ENCODE measurements at regions not wholly inside any gene's neighbourhood (a gene's known extent, or its start where the extent isn't known, plus 50 kb on each side); places are given as distances from the start of the nearest gene placed in this dataset.

GRCh38 chr20:4585758-4586157, 100.5 kb upstream of the PRNP start:
- no peak overlapping the region for H3K27ac Mint-ChIP-seq
- H3K4me3 Mint-ChIP-seq = no peak overlapping the region
- ATAC-seq (replicated peaks) (no peak), DNase-seq (no peak)
- H3K36me3 Mint-ChIP-seq = no peaks in the 10 kb centered on the region
- H3K4me1 Mint-ChIP-seq = no peaks in the 10 kb centered on the region
- H3K27me3 Mint-ChIP-seq = peaks cover 29 to 37% of the 10 kb centered on the region in 2 donors
- H3K9me3 Mint-ChIP-seq = no peaks in the 10 kb centered on the region

GRCh38 chr20:4585104-4585753, 101.0 kb upstream of the PRNP start:
- Mint-ChIP-seq H3K9me3 (no peaks in the 10 kb centered on the region), H3K4me1 (no peaks in the 10 kb centered on the region), H3K27me3 (peaks cover 29 to 38% of the 10 kb centered on the region in 2 donors), H3K36me3 (no peaks in the 10 kb centered on the region), H3K27ac (no peak overlapping the region), H3K4me3 (no peak overlapping the region)
- DNase-seq (no peak), ATAC-seq (replicated peaks) (no peak)

- no peak overlapping the region for H3K4me3 Mint-ChIP-seq
- H3K9me3 Mint-ChIP-seq = no peaks in the 10 kb centered on the region
- DNase-seq (no peak), ATAC-seq (replicated peaks) (no peak)
- no peaks in the 10 kb centered on the region for H3K4me1 Mint-ChIP-seq
- no peak overlapping the region for H3K27ac Mint-ChIP-seq
- peaks cover 29 to 42% of the 10 kb centered on the region in 2 donors for H3K27me3 Mint-ChIP-seq
- no peaks in the 10 kb centered on the region for H3K36me3 Mint-ChIP-seq
These were observed 101.7 kb upstream of the PRNP start for GRCh38 chr20:4584510-4584909.

- ATAC-seq (replicated peaks) = no peak
- Mint-ChIP-seq H3K36me3 (no peaks in the 10 kb centered on the region), H3K27me3 (peaks cover 34 to 56% of the 10 kb centered on the region in 2 donors), H3K27ac (no peak overlapping the region), H3K9me3 (no peaks in the 10 kb centered on the region), H3K4me1 (no peaks in the 10 kb centered on the region), H3K4me3 (no peak overlapping the region)
- DNase-seq = no peak
These were observed 104.4 kb upstream of the PRNP start for GRCh38 chr20:4581838-4582237.

- ATAC-seq (replicated peaks) = no peak
- H3K36me3 Mint-ChIP-seq = no peaks in the 10 kb centered on the region
- no peak for DNase-seq
- no peak overlapping the region for H3K4me3 Mint-ChIP-seq
- H3K4me1 Mint-ChIP-seq = peaks cover 0 to 2% of the 10 kb centered on the region in 2 donors
- H3K27me3 Mint-ChIP-seq = peaks cover 46 to 69% of the 10 kb centered on the region in 2 donors
- no peaks in the 10 kb centered on the region for H3K9me3 Mint-ChIP-seq
- H3K27ac Mint-ChIP-seq = no peak overlapping the region
These were observed 107.9 kb upstream of the PRNP start for GRCh38 chr20:4578375-4578774.

GRCh38 chr20:4574356-4574690, 111.9 kb upstream of the PRNP start:
- Mint-ChIP-seq H3K27ac (no peak overlapping the region), H3K4me1 (peaks cover 0 to 2% of the 10 kb centered on the region in 2 donors), H3K9me3 (no peaks in the 10 kb centered on the region), H3K4me3 (no peak overlapping the region), H3K27me3 (peaks cover 43 to 71% of the 10 kb centered on the region in 2 donors), H3K36me3 (no peaks in the 10 kb centered on the region)
- no peak for ATAC-seq (replicated peaks)
- no peak for DNase-seq

GRCh38 chr20:4573564-4574355, 112.5 kb upstream of the PRNP start:
- ATAC-seq (replicated peaks) (peak; percentile 46 to 68), DNase-seq (no peak)
- Mint-ChIP-seq H3K27ac (no peak overlapping the region), H3K27me3 (peaks cover 43 to 73% of the 10 kb centered on the region in 2 donors), H3K9me3 (no peaks in the 10 kb centered on the region), H3K4me3 (no peak overlapping the region), H3K36me3 (no peaks in the 10 kb centered on the region), H3K4me1 (peaks cover 0 to 2% of the 10 kb centered on the region in 2 donors)

- Mint-ChIP-seq H3K4me1 (peaks cover 0 to 2% of the 10 kb centered on the region in 2 donors), H3K27ac (no peak overlapping the region)
These were observed 114.3 kb upstream of the PRNP start for GRCh38 chr20:4571759-4572531.

GRCh38 chr20:4569865-4570264, 116.4 kb upstream of the PRNP start:
- H3K27me3 Mint-ChIP-seq = peaks cover 20 to 53% of the 10 kb centered on the region in 2 donors
- H3K27ac Mint-ChIP-seq = no peak overlapping the region
- no peaks in the 10 kb centered on the region for H3K9me3 Mint-ChIP-seq
- peaks cover 0 to 2% of the 10 kb centered on the region in 2 donors for H3K4me1 Mint-ChIP-seq
- no peak for DNase-seq
- H3K36me3 Mint-ChIP-seq = no peaks in the 10 kb centered on the region
- no peak overlapping the region for H3K4me3 Mint-ChIP-seq
- no peak for ATAC-seq (replicated peaks)

More at GRCh38 chr20:4571759-4572531, 114.3 kb upstream of the PRNP start:
- DNase-seq = no peak
- Mint-ChIP-seq H3K9me3 (no peaks in the 10 kb centered on the region), H3K36me3 (no peaks in the 10 kb centered on the region), H3K4me3 (no peak overlapping the region), H3K27me3 (peaks cover 36 to 60% of the 10 kb centered on the region in 2 donors)
- no peak for ATAC-seq (replicated peaks)

GRCh38 chr20:4569092-4569491, 117.2 kb upstream of the PRNP start:
- peaks cover 5% of the 10 kb centered on the region in 2 donors for H3K9me3 Mint-ChIP-seq
- H3K4me1 Mint-ChIP-seq = peaks cover 0 to 2% of the 10 kb centered on the region in 2 donors
- peaks cover 26 to 59% of the 10 kb centered on the region in 2 donors for H3K27me3 Mint-ChIP-seq
- no peak overlapping the region for H3K27ac Mint-ChIP-seq
- H3K4me3 Mint-ChIP-seq = no peak overlapping the region
- no peaks in the 10 kb centered on the region for H3K36me3 Mint-ChIP-seq
- DNase-seq = no peak
- no peak for ATAC-seq (replicated peaks)

GRCh38 chr20:4568361-4568959, 117.8 kb upstream of the PRNP start:
- H3K9me3 Mint-ChIP-seq = peaks cover 5% of the 10 kb centered on the region in 2 donors
- H3K4me1 Mint-ChIP-seq = no peaks in the 10 kb centered on the region
- H3K4me3 Mint-ChIP-seq = no peak overlapping the region
- ATAC-seq (replicated peaks) = no peak
- no peak for DNase-seq
- no peaks in the 10 kb centered on the region for H3K36me3 Mint-ChIP-seq
- H3K27ac Mint-ChIP-seq = no peak overlapping the region
- H3K27me3 Mint-ChIP-seq = peaks cover 27 to 59% of the 10 kb centered on the region in 2 donors

- no peak for DNase-seq
- Mint-ChIP-seq H3K27ac (no peak overlapping the region), H3K4me1 (peaks cover 0 to 6% of the 10 kb centered on the region in 2 donors), H3K36me3 (no peaks in the 10 kb centered on the region), H3K27me3 (peaks cover 23 to 52% of the 10 kb centered on the region in 2 donors), H3K4me3 (no peak overlapping the region), H3K9me3 (peaks cover 5% of the 10 kb centered on the region in 2 donors)
- no peak for ATAC-seq (replicated peaks)
These were observed 119.1 kb upstream of the PRNP start for GRCh38 chr20:4567170-4567569.

GRCh38 chr20:4563534-4563933, 122.7 kb upstream of the PRNP start:
- Mint-ChIP-seq H3K4me1 (peaks cover 0 to 6% of the 10 kb centered on the region in 2 donors), H3K27me3 (peaks cover 23 to 39% of the 10 kb centered on the region in 2 donors), H3K9me3 (peaks cover 5% of the 10 kb centered on the region in 2 donors), H3K36me3 (no peaks in the 10 kb centered on the region), H3K27ac (no peak overlapping the region), H3K4me3 (no peak overlapping the region)
- no peak for ATAC-seq (replicated peaks)
- no peak for DNase-seq

- Mint-ChIP-seq H3K36me3 (no peaks in the 10 kb centered on the region), H3K4me1 (peaks cover 0 to 6% of the 10 kb centered on the region in 2 donors), H3K27me3 (peaks cover 27 to 43% of the 10 kb centered on the region in 2 donors), H3K27ac (no peak overlapping the region), H3K9me3 (peaks cover 5% of the 10 kb centered on the region in 2 donors), H3K4me3 (no peak overlapping the region)
- DNase-seq = no peak
- ATAC-seq (replicated peaks) = no peak
These were observed 123.2 kb upstream of the PRNP start for GRCh38 chr20:4563031-4563430.
